GM18909 (cell line): ENCODE measurements at regions not wholly inside any gene's neighbourhood (a gene's known extent, or its start where the extent isn't known, plus 50 kb on each side); places are given as distances from the start of the nearest gene placed in this dataset.

Source experiments
- ATAC-seq: cut with Tn5 transposase; IDR thresholded peaks from one replicate; pipeline ENCODE4 v1.9.1; 2021; ENCODE audit warnings: mild to moderate bottlenecking; ENCODE audit not compliant: unreplicated experiment, poor library complexity

GRCh38 chr5:147036691-147037245 lies 158.2 kb upstream of the PPP2R2B start:
- ATAC-seq, result no peak

GRCh38 chr5:147037515-147038205 lies 159.1 kb upstream of the PPP2R2B start:
- ATAC-seq, result peak; percentile 54

DNA sequence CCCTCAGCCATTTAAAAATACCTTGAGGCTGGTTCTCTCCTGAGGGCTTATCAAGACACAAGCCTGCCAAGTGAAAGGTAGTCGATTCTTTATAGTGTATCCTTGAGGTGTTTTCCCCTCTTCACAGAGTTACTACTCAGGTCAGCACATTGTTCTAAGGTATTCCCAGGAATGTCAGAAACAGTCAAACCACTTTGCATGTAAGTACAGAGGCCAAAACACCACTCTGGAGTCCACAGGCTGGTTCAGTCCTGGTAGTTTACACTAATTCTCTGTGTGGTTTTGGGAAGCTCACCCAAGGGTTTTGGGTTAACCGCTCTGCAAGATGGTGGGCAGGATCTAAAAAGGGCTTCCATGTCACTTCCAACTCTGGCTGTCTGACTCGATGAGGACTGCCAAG lies 162.3 kb upstream of the PPP2R2B start:
- ATAC-seq, result no peak

DNA sequence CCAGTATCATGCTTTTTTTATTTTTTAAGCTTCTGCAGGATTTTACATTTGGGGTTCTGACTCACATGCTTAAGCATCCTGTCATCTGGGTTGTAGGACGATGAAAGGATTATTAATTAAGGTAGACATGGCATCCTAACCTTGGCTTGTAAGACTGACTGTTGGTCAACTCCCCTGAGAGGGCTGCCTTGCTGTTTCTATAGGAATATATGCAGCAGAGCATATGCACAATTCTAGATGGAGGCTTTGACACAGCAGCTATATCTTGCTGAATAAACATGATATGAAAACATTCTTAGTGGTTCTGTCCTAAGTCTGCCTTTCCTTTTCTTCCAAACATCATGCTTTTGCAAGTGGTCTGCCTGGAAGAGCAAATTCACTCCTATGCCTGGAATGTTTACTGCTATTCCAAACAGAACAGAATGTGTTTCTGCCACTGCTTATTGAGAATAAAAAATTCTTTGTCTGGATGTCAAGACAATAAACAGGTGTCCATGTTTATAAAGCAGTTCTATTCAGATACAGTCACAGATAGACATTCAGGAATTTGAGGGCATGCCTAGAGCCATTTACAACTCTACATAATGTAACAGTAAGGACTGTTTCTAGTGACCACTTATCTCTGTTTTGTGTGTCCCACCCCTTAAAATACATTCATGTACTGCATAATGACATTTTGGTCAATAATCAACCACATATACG lies 166.2 kb upstream of the PPP2R2B start:
- ATAC-seq, result no peak

DNA sequence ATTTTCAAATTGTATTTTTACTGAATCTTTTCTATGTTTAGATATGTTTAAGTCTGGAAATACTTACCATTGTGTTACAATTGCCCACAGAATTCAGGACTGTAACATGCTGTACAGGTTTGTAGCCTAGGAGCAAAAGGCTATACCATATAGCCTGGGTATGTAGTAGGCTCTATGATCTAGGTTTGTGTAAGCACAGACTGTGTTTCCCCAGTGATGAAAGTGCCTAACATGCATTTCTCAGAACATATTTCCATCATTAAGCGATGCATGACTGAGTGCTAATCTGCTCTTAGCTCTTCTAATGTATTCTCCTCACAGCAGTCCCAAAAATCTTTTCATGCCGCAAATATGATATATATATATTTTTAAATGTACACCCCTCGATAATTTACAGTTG lies 166.7 kb upstream of the PPP2R2B start:
- ATAC-seq, result no peak

GRCh38 chr5:147046281-147046680 lies 167.7 kb upstream of the PPP2R2B start:
- ATAC-seq, result no peak

DNA sequence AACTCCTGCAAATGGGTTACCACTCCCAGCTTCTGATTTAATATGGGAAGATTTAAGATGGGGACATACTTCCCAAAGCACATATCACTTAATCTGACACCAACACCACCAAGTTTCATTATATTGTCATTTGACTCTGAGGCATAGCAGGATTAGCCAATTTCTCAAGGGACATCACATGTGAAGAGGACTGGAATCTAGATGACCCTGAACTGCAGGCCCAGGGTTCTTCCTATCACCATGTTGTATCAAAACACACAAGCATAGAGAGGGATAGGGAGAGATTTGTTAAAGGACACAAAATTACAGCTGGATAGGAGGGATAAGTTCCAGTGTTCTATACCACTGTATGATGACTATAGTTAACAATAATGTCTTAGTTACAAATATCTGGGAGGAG lies 168.3 kb upstream of the PPP2R2B start:
- ATAC-seq, result no peak

DNA sequence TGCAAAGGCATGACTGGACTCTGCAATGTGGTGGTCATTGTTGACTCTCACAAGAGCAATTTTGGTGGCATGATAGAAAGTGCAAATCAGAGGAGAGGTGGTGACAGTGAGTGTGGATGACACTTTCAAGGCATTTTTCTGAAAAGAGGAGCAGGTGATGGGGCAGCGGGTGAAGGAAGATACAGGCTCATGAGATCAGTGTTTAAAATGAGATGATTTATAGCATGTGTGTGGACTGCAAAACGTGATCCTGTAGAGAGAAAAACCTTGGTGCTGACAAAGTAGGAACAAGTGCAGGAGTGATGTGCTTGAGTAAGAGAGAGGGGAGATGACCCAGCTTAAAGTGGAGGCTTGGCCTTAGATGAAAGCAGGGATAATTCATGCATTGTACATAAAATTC lies 171.2 kb upstream of the PPP2R2B start:
- no peak for ATAC-seq

GRCh38 chr5:147050172-147050571 lies 171.6 kb upstream of the PPP2R2B start:
- no peak for ATAC-seq

GRCh38 chr5:147051193-147051592 lies 172.6 kb upstream of the PPP2R2B start:
- ATAC-seq, result no peak

- ATAC-seq, result no peak
These were observed 174.0 kb upstream of the PPP2R2B start for GRCh38 chr5:147052519-147052918.

DNA sequence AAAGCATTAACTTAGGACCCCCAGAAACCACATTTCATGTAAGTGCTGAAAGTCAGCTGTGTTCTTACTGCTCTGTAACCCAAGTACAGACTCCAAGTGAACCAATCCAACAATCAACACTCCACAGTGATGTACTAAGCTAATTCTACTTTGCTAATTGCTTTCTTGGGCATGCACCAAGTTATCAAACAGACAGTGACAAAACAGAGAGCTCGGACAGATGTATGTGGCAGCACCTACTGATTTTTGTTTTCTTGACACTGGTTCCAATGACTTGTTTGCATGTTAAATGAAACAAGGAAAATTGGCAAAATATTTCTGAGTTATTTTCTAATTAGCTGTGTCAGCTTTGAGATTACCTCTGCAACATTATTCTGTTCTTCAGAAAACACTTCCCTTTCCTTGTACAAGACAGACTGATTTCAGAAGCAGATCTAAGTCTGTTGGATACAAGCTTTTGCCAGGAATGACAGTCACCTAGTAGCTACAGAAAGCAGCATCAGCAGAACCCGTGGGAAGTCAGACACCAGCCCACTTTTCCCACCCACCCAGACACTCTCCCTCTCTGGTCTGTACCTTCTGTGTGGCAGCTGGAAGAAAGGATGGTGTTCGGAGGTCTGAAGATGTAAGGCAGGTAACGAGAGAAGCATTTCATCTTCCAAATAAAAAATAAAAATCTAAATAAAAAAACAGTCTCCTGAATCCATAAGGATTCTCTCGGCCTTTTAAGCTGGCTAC lies 176.7 kb upstream of the PPP2R2B start:
- ATAC-seq, result no peak

- ATAC-seq, result no peak
These were observed 177.5 kb upstream of the PPP2R2B start for GRCh38 chr5:147055850-147056566.

GRCh38 chr5:147057051-147057450 lies 177.8 kb upstream of the STK32A start:
- ATAC-seq, result no peak

- no peak for ATAC-seq
These were observed 173.4 kb upstream of the STK32A start for GRCh38 chr5:147061431-147061830.

DNA sequence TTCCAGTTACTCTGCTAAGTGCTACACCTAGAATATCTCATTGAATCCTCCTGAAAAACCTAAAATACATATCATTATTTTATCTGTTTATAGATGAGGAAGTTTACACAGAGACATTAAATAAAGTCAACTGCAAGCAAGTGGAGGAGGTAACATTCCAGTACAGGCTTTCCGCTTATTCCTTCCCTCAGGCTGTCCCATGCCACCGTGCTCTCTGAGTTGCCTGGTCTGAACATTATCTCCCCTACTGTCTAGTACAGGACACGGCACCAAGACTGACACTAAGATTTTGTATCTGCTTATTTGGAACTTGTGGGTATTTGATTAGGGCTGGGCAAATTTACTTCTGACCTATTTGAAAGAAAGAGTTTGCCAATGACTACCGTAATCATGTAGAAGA lies 172.4 kb upstream of the STK32A start:
- ATAC-seq, result no peak

DNA sequence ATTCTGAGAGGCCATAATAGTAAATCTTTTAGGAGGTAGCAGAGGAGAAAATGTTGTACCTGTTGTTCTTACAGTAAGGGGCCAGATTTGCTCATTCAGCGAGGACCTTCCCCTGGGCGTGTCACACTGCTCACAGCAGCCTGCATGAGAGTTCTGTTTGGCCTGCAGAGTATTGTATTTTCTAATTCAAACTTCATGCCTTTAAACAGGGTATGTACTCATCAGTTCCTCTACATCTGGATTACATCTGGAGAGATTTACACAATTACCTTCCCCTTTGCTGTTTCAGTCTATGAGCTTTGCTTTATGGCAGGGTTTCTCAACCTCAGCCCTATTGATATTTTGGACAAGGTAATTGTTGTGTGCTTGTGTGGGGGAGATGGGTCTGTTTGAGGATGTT lies 170.9 kb upstream of the STK32A start:
- no peak for ATAC-seq

GRCh38 chr5:147065071-147065470 lies 169.8 kb upstream of the STK32A start:
- peak; percentile 67 for ATAC-seq

- no peak for ATAC-seq
These were observed 165.8 kb upstream of the STK32A start for GRCh38 chr5:147068998-147069397.

GRCh38 chr5:147072622-147073021 lies 162.2 kb upstream of the STK32A start:
- no peak for ATAC-seq
